GM23338 (cell line): ENCODE measurements at regions not wholly inside any gene's neighbourhood (a gene's known extent, or its start where the extent isn't known, plus 50 kb on each side); places are given as distances from the start of the nearest gene placed in this dataset.

Experiments
- ATAC-seq: fragments of 200-7000 bp; cut with Tn5 transposase; 3 replicates; pipeline ENCODE4 v1.9.1; 2020
- DNase-seq: peaks from one replicate; pipeline ENCODE4 v3.0.0-alpha.2; 2015; ENCODE audit warnings: low spot score
- H2AFZ ChIP-seq: fragments of 200-600 bp; sonication (generic); 2 replicates; pipeline ENCODE4 v1.8.0; 2016; ENCODE audit warnings: antibody characterized with exemption, mild to moderate bottlenecking, moderate library complexity
- H3F3A ChIP-seq: fragments of 200-600 bp; sonication (generic); replicated peaks from 2 replicates; pipeline ENCODE4 v1.8.0; 2017; ENCODE audit warnings: antibody characterized with exemption, mixed run types, low read depth
- H3K27ac ChIP-seq: fragments of 200-600 bp; sonication (generic); 2 replicates; pipeline ENCODE4 v1.6.1; 2016; ENCODE audit warnings: low read depth
- H3K27me3 ChIP-seq: fragments of 200-600 bp; sonication (generic); 2 replicates; pipeline ENCODE4 v1.8.0; 2016; ENCODE audit warnings: mild to moderate bottlenecking, mixed run types, moderate library complexity; ENCODE audit not compliant: insufficient read depth
- H3K36me3 ChIP-seq: fragments of 200-600 bp; sonication (generic); 2 replicates; pipeline ENCODE4 v1.8.0; 2016; ENCODE audit warnings: mild to moderate bottlenecking; ENCODE audit not compliant: insufficient read depth
- H3K4me1 ChIP-seq: fragments of 200-600 bp; sonication (generic); 2 replicates; pipeline ENCODE4 v1.8.0; 2016; ENCODE audit warnings: mild to moderate bottlenecking, moderate library complexity; ENCODE audit not compliant: insufficient read depth
- H3K4me2 ChIP-seq: fragments of 200-600 bp; sonication (generic); 2 replicates; pipeline ENCODE4 v1.7.1; 2017; ENCODE audit warnings: mixed run types
- H3K4me3 ChIP-seq: fragments of 200-600 bp; sonication (generic); 2 replicates; pipeline ENCODE4 v1.6.1; 2016; ENCODE audit warnings: mixed run types
- H3K79me2 ChIP-seq: fragments of 200-600 bp; sonication (generic); replicated peaks from 2 replicates; pipeline ENCODE4 v1.8.0; 2017; ENCODE audit warnings: mild to moderate bottlenecking; ENCODE audit not compliant: insufficient read depth
- H3K9me2 ChIP-seq: fragments of 200-600 bp; sonication (generic); 2 replicates; pipeline ENCODE4 v1.8.0; 2017; ENCODE audit not compliant: insufficient read depth
- H4K20me1 ChIP-seq: fragments of 200-600 bp; sonication (generic); replicated peaks from 2 replicates; pipeline ENCODE4 v1.8.0; 2017; ENCODE audit warnings: mild to moderate bottlenecking; ENCODE audit not compliant: insufficient read depth
- H3K27ac Mint-ChIP-seq: 2 replicates; pipeline ENCODE4 v1.8.0; 2020; ENCODE audit warnings: inconsistent platforms, mild to moderate bottlenecking, moderate library complexity, mixed read lengths
- H3K27me3 Mint-ChIP-seq: 3 replicates; pipeline ENCODE4 v1.8.0; 2022; ENCODE audit warnings: low read depth, mild to moderate bottlenecking, moderate library complexity, mixed read lengths, inconsistent platforms; ENCODE audit not compliant: insufficient read depth, poor library complexity
- H3K36me3 Mint-ChIP-seq: 3 replicates; pipeline ENCODE4 v1.8.0; 2021; ENCODE audit warnings: low read depth, mild to moderate bottlenecking, inconsistent platforms, moderate library complexity, mixed read lengths
- H3K4me1 Mint-ChIP-seq: 3 replicates; pipeline ENCODE4 v1.8.0; 2020; ENCODE audit warnings: mild to moderate bottlenecking, inconsistent platforms, mixed read lengths
- H3K4me3 Mint-ChIP-seq: 3 replicates; pipeline ENCODE4 v1.8.0; 2021; ENCODE audit warnings: moderate library complexity, mild to moderate bottlenecking, inconsistent platforms, mixed read lengths
- H3K9me3 Mint-ChIP-seq: 3 replicates; pipeline ENCODE4 v1.8.0; 2020; ENCODE audit warnings: moderate library complexity, mild to moderate bottlenecking, inconsistent platforms, mixed read lengths
- CREB1 ChIP-seq: fragments of 250-450 bp; sonication (Bioruptor Pico); IDR thresholded peaks from 2 replicates; pipeline ENCODE4 v1.5.0; 2020; ENCODE audit warnings: low read depth, mild to moderate bottlenecking, moderate library complexity
- CTCF ChIP-seq, 2 experiments: fragments of 200-600 bp in 1 of 2; sonication (generic) in 1 of 2; conservative IDR thresholded peaks; 2 replicates each; pipeline versions ENCODE4 v1.5.1 to v1.6.1; 2016 to 2017; ENCODE audit warnings: antibody characterized with exemption in 2 of 2, low read depth in 2 of 2, mild to moderate bottlenecking in 2 of 2, moderate library complexity in 1 of 2
- ETS1 ChIP-seq: IDR thresholded peaks from 2 replicates; pipeline ENCODE4 v1.6.1; 2016; ENCODE audit warnings: antibody characterized with exemption
- EZH2 ChIP-seq: fragments of 200-600 bp; sonication (generic); IDR thresholded peaks from one replicate; pipeline ENCODE4 v1.8.0; 2017; ENCODE audit warnings: antibody characterized with exemption, mild to moderate bottlenecking, low read depth; ENCODE audit not compliant: unreplicated experiment
- EZH2phosphoT487 ChIP-seq: fragments of 200-600 bp; sonication (generic); IDR thresholded peaks from one replicate; pipeline ENCODE4 v1.8.1; 2018; ENCODE audit warnings: antibody characterized with exemption; ENCODE audit not compliant: unreplicated experiment
- JUNB ChIP-seq: IDR thresholded peaks from one replicate; pipeline ENCODE4 v1.6.1; 2016; ENCODE audit warnings: antibody characterized with exemption; ENCODE audit not compliant: unreplicated experiment
- NANOG ChIP-seq: IDR thresholded peaks from 2 replicates; pipeline ENCODE4 v1.6.1; 2016; ENCODE audit warnings: antibody characterized with exemption, borderline replicate concordance
- POLR2AphosphoS5 ChIP-seq: IDR thresholded peaks from 2 replicates; pipeline ENCODE4 v1.6.1; 2016; ENCODE audit warnings: antibody characterized with exemption, low read depth
- REST ChIP-seq: IDR thresholded peaks from one replicate; pipeline ENCODE4 v1.6.1; 2018; ENCODE audit warnings: antibody characterized with exemption; ENCODE audit not compliant: unreplicated experiment
- STAT1 ChIP-seq: IDR thresholded peaks from one replicate; pipeline ENCODE4 v1.6.1; 2016; ENCODE audit warnings: antibody characterized with exemption; ENCODE audit not compliant: unreplicated experiment
- ZNF114 ChIP-seq: fragments of 250-450 bp; sonication (Bioruptor Pico); IDR thresholded peaks from 2 replicates; pipeline ENCODE4 v1.5.0; 2020; ENCODE audit warnings: mild to moderate bottlenecking, moderate library complexity
- ZNF331 ChIP-seq: fragments of 250-450 bp; sonication (Bioruptor Pico); IDR thresholded peaks from 2 replicates; pipeline ENCODE4 v1.5.0; 2020; ENCODE audit warnings: low read depth, mild to moderate bottlenecking, moderate library complexity
- ZNF462 ChIP-seq: fragments of 250-450 bp; sonication (Bioruptor Pico); IDR thresholded peaks from 2 replicates; pipeline ENCODE4 v1.5.0; 2020; ENCODE audit warnings: mild to moderate bottlenecking, moderate library complexity

GRCh38 chrX:34805951-34806350 lies 136.6 kb upstream of the FAM47B start:
- Mint-ChIP-seq H3K4me3 (no peak overlapping the region), H3K27ac (no peak overlapping the region)
- no peak for ATAC-seq

More at GRCh38 chrX:34805951-34806350, 136.6 kb upstream of the FAM47B start:
- no peak for TF ChIP-seq CREB1 (CRISPR knock-in tag)
- TF ChIP-seq ETS1 = no peak
- no peak for TF ChIP-seq EZH2
- no peak for TF ChIP-seq JUNB
- no peak for TF ChIP-seq NANOG
- no peak for TF ChIP-seq CTCF (conservative IDR thresholded peaks at IDR 0.05; ENCODE audit: low read depth in 2 of 2)
- TF ChIP-seq REST = no peak
- no peak for TF ChIP-seq EZH2phosphoT487
- no peak for TF ChIP-seq ZNF331
- TF ChIP-seq STAT1 = no peak
- TF ChIP-seq ZNF114 (CRISPR knock-in tag) = no peak
- TF ChIP-seq POLR2AphosphoS5 = no peak
- no peak for TF ChIP-seq ZNF462 (CRISPR knock-in tag)
- no peaks in the 10 kb centered on the region for H3K79me2 ChIP-seq
- no peak overlapping the region for H3K4me3 ChIP-seq
- no peaks in the 10 kb centered on the region for H3K9me2 ChIP-seq
- H3K4me1 ChIP-seq = no peaks in the 10 kb centered on the region
- peaks cover 9% of the 10 kb centered on the region; the same call in 2 of the 3 replicates for H3K36me3 Mint-ChIP-seq
- H3K27me3 Mint-ChIP-seq = no peaks in the 10 kb centered on the region
- H3F3A ChIP-seq = no peaks in the 10 kb centered on the region
- no peaks in the 10 kb centered on the region for H3K27me3 ChIP-seq
- H2AFZ ChIP-seq = no peak overlapping the region
- no peaks in the 10 kb centered on the region for H4K20me1 ChIP-seq
- H3K27ac ChIP-seq = no peak overlapping the region
- DNase-seq = no peak
- H3K36me3 ChIP-seq = no peaks in the 10 kb centered on the region
- H3K9me3 Mint-ChIP-seq = peaks cover 21% of the 10 kb centered on the region
- H3K4me2 ChIP-seq = no peak overlapping the region
- no peaks in the 10 kb centered on the region for H3K4me1 Mint-ChIP-seq
